Mesenchymal stem cell (in vitro differentiated cells and primary cell): ENCODE measurements at regions not wholly inside any gene's neighbourhood (a gene's known extent, or its start where the extent isn't known, plus 50 kb on each side); places are given as distances from the start of the nearest gene placed in this dataset.
"Not testable (repeated sequence)": the region's sequence is repeated elsewhere in the genome, so short reads cannot be mapped to it uniquely, and the experiment has no call there.

Experiments
- DNase-seq: peaks from one replicate; pipeline ENCODE4 v3.0.0-alpha.2; 2013
- H2AFZ ChIP-seq: one replicate; pipeline ENCODE4 v1.6.1; 2013; ENCODE audit warnings: low read depth, mild to moderate bottlenecking, control low read depth, inconsistent platforms, low read length, moderate library complexity
- H2AK5ac ChIP-seq: 2 replicates; pipeline ENCODE4 v1.6.1; 2013; ENCODE audit warnings: low read length, moderate library complexity, mild to moderate bottlenecking, inconsistent platforms; ENCODE audit not compliant: severe bottlenecking
- H2BK120ac ChIP-seq: one replicate; pipeline ENCODE4 v1.6.1; 2013; ENCODE audit warnings: low read depth, mild to moderate bottlenecking, inconsistent platforms, low read length, moderate library complexity
- H2BK12ac ChIP-seq, 2 experiments: one replicate each; pipeline ENCODE4 v1.6.1; 2013; ENCODE audit warnings: inconsistent platforms in 2 of 2, low read length in 2 of 2, mild to moderate bottlenecking in 2 of 2, moderate library complexity in 2 of 2, control low read depth in 1 of 2
- H2BK15ac ChIP-seq: one replicate; pipeline ENCODE4 v1.6.1; 2013; ENCODE audit warnings: mild to moderate bottlenecking, low read depth, inconsistent platforms; ENCODE audit not compliant: poor library complexity, severe bottlenecking
- H2BK5ac ChIP-seq: 2 replicates; pipeline ENCODE4 v1.6.1; 2013; ENCODE audit warnings: low read depth, mild to moderate bottlenecking, low read length, control low read depth, inconsistent platforms; ENCODE audit not compliant: poor library complexity, severe bottlenecking
- H3K14ac ChIP-seq, 2 experiments: one replicate each; pipeline ENCODE4 v1.6.1; 2013; ENCODE audit warnings: inconsistent platforms in 2 of 2, low read length in 2 of 2, control low read depth in 1 of 2, mild to moderate bottlenecking in 1 of 2, moderate library complexity in 1 of 2
- H3K18ac ChIP-seq, 2 experiments: one replicate each; pipeline ENCODE4 v1.6.1; 2013; ENCODE audit warnings: inconsistent platforms in 2 of 2, low read length in 2 of 2, control low read depth in 1 of 2, low read depth in 1 of 2, mild to moderate bottlenecking in 1 of 2
- H3K23ac ChIP-seq, 2 experiments: one replicate each; pipeline ENCODE4 v1.6.1; 2013; ENCODE audit warnings: inconsistent platforms in 2 of 2, low read length in 2 of 2, mild to moderate bottlenecking in 2 of 2, moderate library complexity in 2 of 2, control low read depth in 1 of 2
- H3K27ac ChIP-seq: 2 replicates; pipeline ENCODE4 v1.5.1; 2013; ENCODE audit warnings: mild to moderate bottlenecking, moderate library complexity, low read length, control low read depth, inconsistent platforms; ENCODE audit not compliant: poor library complexity, severe bottlenecking
- H3K27me3 ChIP-seq, 2 experiments: 2 replicates each; pipeline versions ENCODE4 v1.6.1 to v1.7.0; 2013; ENCODE audit warnings: low read length in 2 of 2, mild to moderate bottlenecking in 2 of 2, moderate library complexity in 2 of 2, control low read depth in 1 of 2, inconsistent platforms in 1 of 2; ENCODE audit not compliant: control insufficient read depth in 1 of 2, insufficient read depth in 1 of 2
- H3K36me3 ChIP-seq, 2 experiments: 2 replicates each; pipeline versions ENCODE4 v1.6.1 to v1.7.0; 2013; ENCODE audit warnings: low read length in 2 of 2, control low read depth in 1 of 2, inconsistent platforms in 1 of 2, low read depth in 1 of 2, mild to moderate bottlenecking in 1 of 2; ENCODE audit not compliant: insufficient read depth in 2 of 2, control insufficient read depth in 1 of 2
- H3K4ac ChIP-seq, 2 experiments: one replicate each; pipeline ENCODE4 v1.6.1; 2013; ENCODE audit warnings: inconsistent platforms in 2 of 2, low read length in 2 of 2, mild to moderate bottlenecking in 2 of 2, moderate library complexity in 2 of 2, control low read depth in 1 of 2, low read depth in 1 of 2
- H3K4me1 ChIP-seq: 2 replicates; pipeline ENCODE4 v1.6.1; 2013; ENCODE audit warnings: low read depth, low read length, control low read depth; ENCODE audit not compliant: control insufficient read depth, insufficient read depth
- H3K4me2 ChIP-seq: 2 replicates; pipeline ENCODE4 v1.6.1; 2013; ENCODE audit warnings: low read length, mild to moderate bottlenecking, inconsistent platforms; ENCODE audit not compliant: poor library complexity, severe bottlenecking
- H3K4me3 ChIP-seq, 2 experiments: 2 replicates each; pipeline versions ENCODE4 v1.5.1 to v1.7.0; 2013; ENCODE audit warnings: low read length in 2 of 2, mild to moderate bottlenecking in 2 of 2, control low read depth in 1 of 2, low read depth in 1 of 2; ENCODE audit not compliant: insufficient read depth in 1 of 2
- H3K79me1 ChIP-seq: replicated peaks from 2 replicates; pipeline ENCODE4 v1.6.1; 2013; ENCODE audit warnings: mild to moderate bottlenecking, control low read depth, low read length, inconsistent platforms; ENCODE audit not compliant: poor library complexity, severe bottlenecking
- H3K9ac ChIP-seq: 2 replicates; pipeline ENCODE4 v1.7.0; 2013; ENCODE audit warnings: mild to moderate bottlenecking, low read length, moderate library complexity
- H3K9me3 ChIP-seq: 2 replicates; pipeline ENCODE4 v1.7.0; 2013; ENCODE audit warnings: mild to moderate bottlenecking, low read length; ENCODE audit not compliant: control insufficient read depth
- H4K8ac ChIP-seq: one replicate; pipeline ENCODE4 v1.6.1; 2013; ENCODE audit warnings: inconsistent platforms, mild to moderate bottlenecking, low read length, moderate library complexity
- H4K91ac ChIP-seq: one replicate; pipeline ENCODE4 v1.6.1; 2013; ENCODE audit warnings: mild to moderate bottlenecking, low read length, inconsistent platforms
- WGBS: methylation state at CpG from one replicate; pipeline ENCODE4 v1.1.7; 2013; ENCODE audit warnings: mixed read lengths; 5-methylcytosine and 5-hydroxymethylcytosine counted together

DNA sequence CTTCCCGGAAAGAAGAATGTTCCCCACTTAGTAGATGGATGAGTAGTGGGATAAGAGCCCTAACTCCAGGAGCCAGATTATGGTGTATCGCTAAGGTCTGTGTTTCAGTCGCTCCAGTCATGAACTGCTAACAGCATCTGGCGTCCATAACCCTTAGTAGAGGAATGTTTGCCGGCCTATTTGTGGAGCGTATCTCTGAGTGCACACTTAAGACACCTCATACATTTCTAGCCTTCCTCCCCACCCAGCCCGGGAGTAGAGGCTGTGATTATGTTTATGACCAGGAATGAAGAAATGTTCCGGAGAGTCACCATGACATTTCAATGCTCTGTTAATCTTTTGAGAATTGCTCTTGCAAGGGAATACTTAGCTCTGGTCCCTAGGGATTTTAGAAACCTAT lies 251.1 kb upstream of the SOX4 start:
- H3K23ac ChIP-seq, result no peak overlapping the region
- no peak overlapping the region for H3K4me3 ChIP-seq
- H2AK5ac ChIP-seq, result no peak overlapping the region
- H3K14ac ChIP-seq, result no peak overlapping the region
- peaks cover 2% of the 10 kb centered on the region for H3K4me1 ChIP-seq
- H2AFZ ChIP-seq, result no peak overlapping the region
- no peak overlapping the region for H4K8ac ChIP-seq
- no peak overlapping the region for H3K4ac ChIP-seq
- no peak overlapping the region for H2BK5ac ChIP-seq
- no peak overlapping the region for H2BK120ac ChIP-seq
- no peak overlapping the region for H2BK15ac ChIP-seq
- H4K91ac ChIP-seq, result no peak overlapping the region
- no peak overlapping the region for H3K18ac ChIP-seq
- H3K27ac ChIP-seq, result no peak overlapping the region
- WGBS, result 44% methylated on average over 4 of the region's 8 CpGs
- H3K9me3 ChIP-seq, result no peaks in the 10 kb centered on the region
- no peaks in the 10 kb centered on the region for H3K79me1 ChIP-seq
- peak; percentile 52 for DNase-seq
- H3K36me3 ChIP-seq, result no peaks in the 10 kb centered on the region
- no peak overlapping the region for H3K9ac ChIP-seq
- H2BK12ac ChIP-seq, result no peak overlapping the region
- no peaks in the 10 kb centered on the region for H3K27me3 ChIP-seq
- no peak overlapping the region for H3K4me2 ChIP-seq

DNA sequence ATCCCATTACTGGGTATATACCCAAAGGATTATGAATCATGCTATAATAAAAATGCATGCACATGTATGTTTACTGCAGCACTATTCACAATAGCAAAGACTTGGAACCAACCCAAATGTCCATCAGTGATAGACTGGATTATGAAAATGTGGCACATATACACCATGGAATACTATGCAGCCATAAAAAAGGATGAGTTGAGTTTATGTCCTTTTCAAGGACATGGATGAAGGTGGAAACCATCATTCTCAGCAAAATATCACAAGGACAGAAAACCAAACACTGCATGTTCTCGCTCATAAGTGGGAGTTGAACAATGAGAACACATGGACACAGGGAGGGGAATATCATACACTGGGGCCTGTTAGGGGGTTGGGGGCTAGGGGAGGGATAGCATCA lies 247.8 kb upstream of the SOX4 start:
- not testable (repeated sequence) for H3K14ac ChIP-seq, H2BK12ac ChIP-seq, H2BK5ac ChIP-seq, H3K79me1 ChIP-seq, H3K9me3 ChIP-seq, DNase-seq, H3K23ac ChIP-seq, H3K27ac ChIP-seq, H3K4ac ChIP-seq, H4K91ac ChIP-seq, H3K36me3 ChIP-seq, H3K4me2 ChIP-seq, H3K4me1 ChIP-seq, H2BK15ac ChIP-seq, H2AFZ ChIP-seq, H3K4me3 ChIP-seq, H3K18ac ChIP-seq, H3K9ac ChIP-seq, H3K27me3 ChIP-seq, H2AK5ac ChIP-seq, H2BK120ac ChIP-seq, H4K8ac ChIP-seq
- WGBS, result no CpG with 5 or more reads among the region's 1 CpG

DNA sequence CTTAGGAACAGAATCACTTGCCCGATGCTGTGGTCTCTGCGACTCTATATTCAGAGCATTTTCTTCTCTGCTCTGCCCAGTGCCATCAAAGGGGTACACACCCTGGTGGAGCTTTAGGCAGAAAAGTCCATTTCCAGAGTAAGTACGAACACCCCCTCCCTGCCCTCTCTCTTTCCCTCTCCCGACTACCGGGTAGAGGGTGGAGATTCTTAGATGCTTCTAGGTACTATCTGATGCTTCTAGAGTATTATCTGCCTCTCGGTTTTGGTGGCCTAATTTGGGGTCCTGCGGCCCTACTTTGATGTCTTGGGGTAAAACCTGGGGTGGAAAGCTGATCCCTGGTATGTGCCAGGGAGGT lies 245.4 kb upstream of the SOX4 start:
- WGBS, result 91% methylated on average over 4 of the region's 7 CpGs
- no peaks in the 10 kb centered on the region for H3K36me3 ChIP-seq

DNA sequence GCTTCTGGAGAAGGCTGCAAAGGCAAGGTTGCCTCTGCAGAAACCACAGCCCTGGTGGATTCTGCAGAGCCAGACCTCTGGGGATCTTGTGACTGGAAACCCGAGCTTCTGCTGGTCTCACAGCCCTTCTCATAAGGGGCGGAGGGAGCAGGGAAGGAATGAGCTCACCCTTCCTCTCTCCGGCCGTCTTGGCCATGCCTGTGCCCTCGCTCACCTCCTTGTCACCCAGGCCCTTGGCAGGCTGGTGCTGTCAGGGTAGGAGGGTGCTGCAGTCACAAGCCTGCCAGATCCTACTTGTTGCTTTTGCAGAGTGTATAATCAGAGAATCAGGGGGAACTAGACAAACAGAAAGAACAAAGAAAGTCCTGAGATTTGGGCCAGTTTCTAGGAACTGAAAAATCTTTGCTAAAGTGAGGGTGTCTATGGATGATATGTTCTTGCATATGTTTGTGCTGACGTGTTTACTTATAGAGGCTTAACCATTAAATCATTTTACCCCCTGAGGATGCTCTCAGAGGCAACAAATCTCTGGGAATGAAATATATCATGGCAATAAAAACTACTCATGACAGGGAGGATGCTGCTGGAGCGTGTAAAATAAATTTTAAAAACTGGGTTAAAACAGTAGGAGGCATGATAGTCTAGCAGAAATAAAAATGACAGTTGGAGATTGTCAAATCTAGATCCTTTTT lies 244.9 kb upstream of the SOX4 start:
- no peak overlapping the region for H2BK5ac ChIP-seq
- no peak overlapping the region for H2AFZ ChIP-seq
- no peak overlapping the region for H4K91ac ChIP-seq
- no peak overlapping the region for H4K8ac ChIP-seq
- WGBS, result 13% methylated on average over 5 of the region's 7 CpGs
- H3K4ac ChIP-seq, result no peak overlapping the region
- no peaks in the 10 kb centered on the region for H3K36me3 ChIP-seq
- no peak overlapping the region for H2AK5ac ChIP-seq
- peak overlapping the region; percentile 62 for H3K9ac ChIP-seq
- peak overlapping the region; percentile 70 for H3K27ac ChIP-seq
- no peak overlapping the region for H3K14ac ChIP-seq
- H2BK12ac ChIP-seq, result peak overlapping the region in 1 of 2 experiments; percentile 17
- H3K23ac ChIP-seq, result no peak overlapping the region
- H3K4me3 ChIP-seq, result peak overlapping the region in 1 of 2 experiments; percentile 54
- DNase-seq, result peak; percentile 86
- peak overlapping the region; percentile 74 to 90 for H3K18ac ChIP-seq
- no peaks in the 10 kb centered on the region for H3K79me1 ChIP-seq
- H3K4me1 ChIP-seq, result peaks cover 7% of the 10 kb centered on the region
- H3K4me2 ChIP-seq, result peak overlapping the region; percentile 12
- H3K27me3 ChIP-seq, result no peaks in the 10 kb centered on the region
- no peak overlapping the region for H2BK120ac ChIP-seq
- H2BK15ac ChIP-seq, result no peak overlapping the region
- no peaks in the 10 kb centered on the region for H3K9me3 ChIP-seq

More for the DNA sequence above, 245.4 kb upstream of the SOX4 start:
- Histone ChIP-seq H3K4me1 (peaks cover 6% of the 10 kb centered on the region), H3K9ac (peak overlapping the region; percentile 62), H3K27me3 (no peaks in the 10 kb centered on the region), H2BK12ac (no peak overlapping the region), H2AFZ (no peak overlapping the region), H3K27ac (peak overlapping the region; percentile 70), H3K4me3 (peak overlapping the region in 1 of 2 experiments; percentile 54), H3K9me3 (no peaks in the 10 kb centered on the region), H2AK5ac (peak overlapping the region; percentile 86), H2BK5ac (no peak overlapping the region), H3K14ac (no peak overlapping the region), H3K4ac (no peak overlapping the region), H3K18ac (peak overlapping the region; percentile 55 to 74), H3K4me2 (peak overlapping the region; percentile 12), H2BK15ac (no peak overlapping the region), H4K91ac (no peak overlapping the region), H4K8ac (no peak overlapping the region), H2BK120ac (no peak overlapping the region), H3K23ac (no peak overlapping the region), H3K79me1 (no peaks in the 10 kb centered on the region)
- no peak for DNase-seq
